ENCODE measurements at regions not wholly inside any gene's neighbourhood (a gene's known extent, or its start where the extent isn't known, plus 50 kb on each side); places are given as distances from the start of the nearest gene placed in this dataset.

- Histone ChIP-seq H3K4me1 (peaks cover 6% of the 10 kb centered on the region), H3K9ac (no peak overlapping the region), H4K20me1 (no peaks in the 10 kb centered on the region), H3K9me3 (0 out of 2 replicates have a peak, but pooled peaks cover 3% of the 10 kb centered on the region), H3K4me3 (no peak overlapping the region), H3K36me3 (no peaks in the 10 kb centered on the region), H3K27me3 (no peaks in the 10 kb centered on the region), H3K27ac (no peak overlapping the region), H3K4me2 (no peak overlapping the region)
- TF ChIP-seq Cebpa-rat (IDR thresholded peaks at IDR 0.05): no peak
These were observed 208.3 kb downstream of the TJP1 start for GRCh38 chr15:29613951-29614382.

GRCh38 chr15:29612701-29613100, 209.6 kb downstream of the TJP1 start:
- Histone ChIP-seq H4K20me1 (no peaks in the 10 kb centered on the region), H3K4me3 (no peak overlapping the region), H3K9ac (no peak overlapping the region), H3K4me1 (peaks cover 6% of the 10 kb centered on the region), H3K36me3 (no peaks in the 10 kb centered on the region), H3K9me3 (0 out of 2 replicates have a peak, but pooled peaks cover 3% of the 10 kb centered on the region), H3K27ac (no peak overlapping the region), H3K27me3 (no peaks in the 10 kb centered on the region), H3K4me2 (no peak overlapping the region)
- no peak for TF ChIP-seq Cebpa-rat (IDR thresholded peaks at IDR 0.05)

- no peaks in the 10 kb centered on the region for H3K36me3 ChIP-seq
- H3K4me3 ChIP-seq: no peak overlapping the region
- 0 out of 2 replicates have a peak, but pooled peaks cover 3% of the 10 kb centered on the region for H3K9me3 ChIP-seq
- no peaks in the 10 kb centered on the region for H4K20me1 ChIP-seq
- TF ChIP-seq Cebpa-rat (IDR thresholded peaks at IDR 0.05): no peak
- peak overlapping the region; percentile 23; the same call in 1 of the 2 replicates for H3K4me2 ChIP-seq
- no peak overlapping the region for H3K9ac ChIP-seq
- no peak overlapping the region for H3K27ac ChIP-seq
- H3K4me1 ChIP-seq: peaks cover 6% of the 10 kb centered on the region
- no peaks in the 10 kb centered on the region for H3K27me3 ChIP-seq
These were observed 210.2 kb downstream of the TJP1 start for GRCh38 chr15:29612096-29612495.

GRCh38 chr15:29611057-29611456, 211.2 kb downstream of the TJP1 start:
- Histone ChIP-seq H3K4me2 (no peak overlapping the region), H3K9me3 (0 out of 2 replicates have a peak, but pooled peaks cover 3% of the 10 kb centered on the region), H3K4me3 (no peak overlapping the region), H3K36me3 (no peaks in the 10 kb centered on the region), H3K27ac (no peak overlapping the region), H4K20me1 (no peaks in the 10 kb centered on the region), H3K4me1 (peaks cover 6% of the 10 kb centered on the region), H3K27me3 (no peaks in the 10 kb centered on the region), H3K9ac (no peak overlapping the region)
- no peak for TF ChIP-seq Cebpa-rat (IDR thresholded peaks at IDR 0.05)

GRCh38 chr15:29601811-29602210, 220.5 kb downstream of the TJP1 start:
- H4K20me1 ChIP-seq: no peaks in the 10 kb centered on the region
- no peak overlapping the region for H3K4me2 ChIP-seq
- H3K9me3 ChIP-seq: no peaks in the 10 kb centered on the region
- H3K4me1 ChIP-seq: no peaks in the 10 kb centered on the region
- no peak overlapping the region for H3K4me3 ChIP-seq
- no peaks in the 10 kb centered on the region for H3K27me3 ChIP-seq
- H3K9ac ChIP-seq: no peak overlapping the region
- H3K36me3 ChIP-seq: no peaks in the 10 kb centered on the region
- no peak overlapping the region for H3K27ac ChIP-seq
- TF ChIP-seq Cebpa-rat (IDR thresholded peaks at IDR 0.05): no peak

- Histone ChIP-seq H3K9ac (no peak overlapping the region), H3K27me3 (no peaks in the 10 kb centered on the region), H3K4me2 (no peak overlapping the region), H3K9me3 (no peaks in the 10 kb centered on the region), H3K4me1 (no peaks in the 10 kb centered on the region), H3K4me3 (no peak overlapping the region), H3K27ac (no peak overlapping the region), H4K20me1 (no peaks in the 10 kb centered on the region), H3K36me3 (no peaks in the 10 kb centered on the region)
- TF ChIP-seq Cebpa-rat (IDR thresholded peaks at IDR 0.05): no peak
These were observed 222.0 kb downstream of the TJP1 start for GRCh38 chr15:29600262-29600661.

GRCh38 chr15:29596266-29596665, 226.0 kb downstream of the TJP1 start:
- H3K4me2 ChIP-seq: no peak overlapping the region

GRCh38 chr15:29593629-29594028, 228.6 kb downstream of the TJP1 start:
- H3K4me3 ChIP-seq: no peak overlapping the region
- no peak overlapping the region for H3K27ac ChIP-seq
- no peak for TF ChIP-seq Cebpa-rat (IDR thresholded peaks at IDR 0.05)
- H4K20me1 ChIP-seq: no peaks in the 10 kb centered on the region
- no peaks in the 10 kb centered on the region for H3K9me3 ChIP-seq
- H3K27me3 ChIP-seq: no peaks in the 10 kb centered on the region
- H3K36me3 ChIP-seq: no peaks in the 10 kb centered on the region
- no peak overlapping the region for H3K9ac ChIP-seq
- H3K4me2 ChIP-seq: no peak overlapping the region
- H3K4me1 ChIP-seq: peaks cover 43% of the 10 kb centered on the region

More at GRCh38 chr15:29596266-29596665, 226.0 kb downstream of the TJP1 start:
- Histone ChIP-seq H3K36me3 (no peaks in the 10 kb centered on the region), H3K4me1 (peaks cover 17% of the 10 kb centered on the region), H4K20me1 (no peaks in the 10 kb centered on the region), H3K4me3 (no peak overlapping the region), H3K27me3 (no peaks in the 10 kb centered on the region), H3K9me3 (no peaks in the 10 kb centered on the region), H3K27ac (no peak overlapping the region), H3K9ac (no peak overlapping the region)
- TF ChIP-seq Cebpa-rat (IDR thresholded peaks at IDR 0.05): no peak

GRCh38 chr15:29593111-29593510, 229.2 kb downstream of the TJP1 start:
- H3K27ac ChIP-seq: no peak overlapping the region
- no peak for TF ChIP-seq Cebpa-rat (IDR thresholded peaks at IDR 0.05)

GRCh38 chr15:29590701-29591100, 231.6 kb downstream of the TJP1 start:
- peaks cover 61% of the 10 kb centered on the region for H3K4me1 ChIP-seq
- 0 out of 2 replicates have a peak, but pooled peaks cover under 1% of the 10 kb centered on the region for H3K9me3 ChIP-seq
- H3K4me3 ChIP-seq: peak overlapping the region; percentile 26; the same call in 1 of the 2 replicates
- TF ChIP-seq Cebpa-rat (IDR thresholded peaks at IDR 0.05): no peak
- peak overlapping the region; percentile 59; the same call in 1 of the 2 replicates for H3K27ac ChIP-seq
- no peaks in the 10 kb centered on the region for H3K36me3 ChIP-seq
- no peak overlapping the region for H3K9ac ChIP-seq
- H4K20me1 ChIP-seq: no peaks in the 10 kb centered on the region
- H3K4me2 ChIP-seq: peak overlapping the region; percentile 63
- H3K27me3 ChIP-seq: no peaks in the 10 kb centered on the region

More at GRCh38 chr15:29593111-29593510, 229.2 kb downstream of the TJP1 start:
- Histone ChIP-seq H3K4me1 (peaks cover 47% of the 10 kb centered on the region), H3K36me3 (no peaks in the 10 kb centered on the region), H3K9ac (no peak overlapping the region), H3K27me3 (no peaks in the 10 kb centered on the region), H4K20me1 (no peaks in the 10 kb centered on the region), H3K4me3 (no peak overlapping the region), H3K4me2 (no peak overlapping the region), H3K9me3 (no peaks in the 10 kb centered on the region)

- Histone ChIP-seq H3K4me1 (peaks cover 61% of the 10 kb centered on the region), H3K4me2 (peak overlapping the region; percentile 63), H4K20me1 (no peaks in the 10 kb centered on the region), H3K9ac (no peak overlapping the region), H3K9me3 (peaks cover 7% of the 10 kb centered on the region; the same call in 1 of the 2 replicates), H3K4me3 (no peak overlapping the region), H3K36me3 (no peaks in the 10 kb centered on the region), H3K27me3 (no peaks in the 10 kb centered on the region), H3K27ac (peak overlapping the region; percentile 59)
- no peak for TF ChIP-seq Cebpa-rat (IDR thresholded peaks at IDR 0.05)
These were observed 232.3 kb downstream of the TJP1 start for GRCh38 chr15:29589975-29590374.

All from BLaER1 (cell line).